Endothelial cell of umbilical vein (primary cell): ENCODE measurements at regions not wholly inside any gene's neighbourhood (a gene's known extent, or its start where the extent isn't known, plus 50 kb on each side); places are given as distances from the start of the nearest gene placed in this dataset.

Source experiments
- BruUV-seq: library from RNA; stranded (reverse); fragments of 400-500 nt; replicated peaks from 2 replicates; lab custom pipeline; 2021; lab: Mats Ljungman, UMichigan
- CTCF ChIA-PET: fragments of 300-600, 350-600 bp; sonication (Branson Sonifier 250); formaldehyde crosslinking; loops from one replicate; lab custom pipeline; 2021; ENCODE audit warnings: antibody characterized with exemption, inconsistent platforms; lab: Charles Lee
- POLR2A ChIA-PET: fragments of 300-600, 350-600 bp; sonication (Branson Sonifier 250); formaldehyde crosslinking; loops from one replicate; lab custom pipeline; 2021; ENCODE audit warnings: antibody characterized with exemption, inconsistent platforms; lab: Charles Lee
- DNase-seq: peaks from one replicate; pipeline ENCODE4 v3.0.0-alpha.2; 2011; ENCODE audit warnings: low read depth, low spot score
- FAIRE-seq: peaks from 2 replicates; lab custom pipeline; 2011; peaks lifted over from hg19 to GRCh38; lab: Jason Lieb, UNC
- H2AFZ ChIP-seq: 2 replicates; pipeline ENCODE4 v1.6.0; 2012; ENCODE audit warnings: low read depth, low read length, control low read depth, inconsistent platforms
- H3K27ac ChIP-seq: 2 replicates; pipeline ENCODE4 v1.5.1; 2011; ENCODE audit warnings: low read depth, mild to moderate bottlenecking, control low read depth, low read length, moderate library complexity; ENCODE audit not compliant: insufficient read depth
- H3K27me3 ChIP-seq, 2 experiments: 2 replicates each; pipeline versions ENCODE4 v1.6.0 to v1.6.1; 2011; ENCODE audit warnings: low read length in 2 of 2, mixed read lengths in 1 of 2; ENCODE audit not compliant: control insufficient read depth in 2 of 2, insufficient read depth in 2 of 2
- H3K36me3 ChIP-seq, 2 experiments: 2 replicates in 1 of 2; 3 replicates in 1 of 2; pipeline ENCODE4 v1.5.1; 2011; ENCODE audit warnings: low read length in 2 of 2, mild to moderate bottlenecking in 1 of 2, moderate library complexity in 1 of 2; ENCODE audit not compliant: control insufficient read depth in 2 of 2, insufficient read depth in 2 of 2; ENCODE audit errors: extremely low read depth in 1 of 2
- H3K4me1 ChIP-seq: 3 replicates; pipeline ENCODE4 v1.5.1; 2011; ENCODE audit warnings: mild to moderate bottlenecking, low read length; ENCODE audit not compliant: control insufficient read depth, insufficient read depth; ENCODE audit errors: extremely low read depth
- H3K4me2 ChIP-seq: 2 replicates; pipeline ENCODE4 v1.6.1; 2011; ENCODE audit warnings: low read length, control low read depth, mixed read lengths; ENCODE audit not compliant: insufficient read depth
- H3K4me3 ChIP-seq, 3 experiments: fragments of 200-600 bp in 1 of 3; sonication (generic), shearing (Covaris generic) in 1 of 3; replicated peaks in 1 of 3; 2 replicates each; pipeline ENCODE4 v1.5.1; 2011 to 2016; ENCODE audit warnings: control low read depth in 3 of 3, low read length in 3 of 3, mild to moderate bottlenecking in 2 of 3, inconsistent platforms in 1 of 3, low read depth in 1 of 3, moderate library complexity in 1 of 3; ENCODE audit not compliant: insufficient read depth in 1 of 3
- H3K79me2 ChIP-seq: 2 replicates; pipeline ENCODE4 v1.6.0; 2012; ENCODE audit warnings: low read length, inconsistent platforms; ENCODE audit not compliant: control insufficient read depth, insufficient read depth
- H3K9ac ChIP-seq: replicated peaks from 2 replicates; pipeline ENCODE3; 2011; ENCODE audit warnings: low read length, control low read depth; ENCODE audit not compliant: insufficient read depth; ENCODE audit errors: extremely low read depth
- H3K9me1 ChIP-seq: replicated peaks from 3 replicates; pipeline ENCODE4 v1.6.0; 2011; ENCODE audit warnings: mild to moderate bottlenecking, low read length; ENCODE audit not compliant: control insufficient read depth, insufficient read depth; ENCODE audit errors: extremely low read depth
- H3K9me3 ChIP-seq: replicated peaks from 2 replicates; pipeline ENCODE4 v1.5.1; 2012; ENCODE audit warnings: low read length, inconsistent platforms; ENCODE audit not compliant: control insufficient read depth, insufficient read depth
- H4K20me1 ChIP-seq: replicated peaks from 2 replicates; pipeline ENCODE3; 2011; ENCODE audit warnings: mild to moderate bottlenecking, low read length; ENCODE audit not compliant: control insufficient read depth, insufficient read depth; ENCODE audit errors: extremely low read depth
- CTCF ChIP-seq, 2 donors: IDR thresholded peaks; 1 replicate in 1 of 2; 2 replicates in 1 of 2; pipeline ENCODE4 v1.5.1; 2011; ENCODE audit warnings: low read length in 2 of 2, mild to moderate bottlenecking in 2 of 2, moderate library complexity in 2 of 2, control low read depth in 1 of 2, inconsistent platforms in 1 of 2, low read depth in 1 of 2; ENCODE audit not compliant: insufficient read depth in 1 of 2; ENCODE audit errors: extremely low read depth in 1 of 2
- EZH2 ChIP-seq: IDR thresholded peaks from 2 replicates; pipeline ENCODE4 v1.6.1; 2012; ENCODE audit warnings: borderline replicate concordance, low read depth, mild to moderate bottlenecking, moderate library complexity, low read length, inconsistent platforms; ENCODE audit not compliant: severe bottlenecking
- FOS ChIP-seq: IDR thresholded peaks from 2 replicates; pipeline ENCODE4 v1.6.1; 2011; ENCODE audit warnings: mild to moderate bottlenecking, low read length, moderate library complexity, borderline replicate concordance; ENCODE audit not compliant: insufficient read depth
- GATA2 ChIP-seq: IDR thresholded peaks from 2 replicates; pipeline ENCODE4 v1.7.0; 2011; ENCODE audit warnings: low read depth, mild to moderate bottlenecking, moderate library complexity, mixed read lengths, low read length; ENCODE audit not compliant: insufficient read length, insufficient read depth
- JUN ChIP-seq: IDR thresholded peaks from 2 replicates; pipeline ENCODE4 v1.6.1; 2011; ENCODE audit warnings: borderline replicate concordance, low read depth; ENCODE audit not compliant: insufficient read length, insufficient read depth
- MAX ChIP-seq: IDR thresholded peaks from 2 replicates; pipeline ENCODE4 v1.6.1; 2011; ENCODE audit not compliant: insufficient read depth, insufficient read length
- MYC ChIP-seq: IDR thresholded peaks from one replicate; pipeline ENCODE4 v1.6.1; 2011; ENCODE audit warnings: mild to moderate bottlenecking, low read depth, low read length
- POLR2A ChIP-seq: IDR thresholded peaks from 2 replicates; pipeline ENCODE4 v1.6.1; 2012; ENCODE audit warnings: low read depth, mild to moderate bottlenecking, control low read depth, low read length
- POLR2AphosphoS5 ChIP-seq: IDR thresholded peaks from 2 replicates; pipeline ENCODE4 v1.6.1; 2012; ENCODE audit warnings: low read depth, mild to moderate bottlenecking, control low read depth, low read length, moderate library complexity; ENCODE audit not compliant: insufficient read depth
- dilution Hi-C: fragments of 300-500 bp; cut with MboI; formaldehyde crosslinking; loops from one replicate; pipeline ENCODE4 v1.15.0; 2019; ENCODE audit warnings: low sequenced_read_pairs; ENCODE audit not compliant: extremely low pct_ligation_motif_present
- intact Hi-C: fragments of 100-400 bp; cut with micrococcal nuclease; formaldehyde crosslinking; loops from one replicate; pipeline ENCODE4 v1.10.0; 2022

GRCh38 chr14:62616668-62617067, 428.6 kb downstream of the KCNH5 start:
- TF ChIP-seq CTCF (IDR thresholded peaks at IDR 0.05; ENCODE audit: extremely low read depth in 1 of 2, insufficient read depth in 1 of 2, low read depth in 1 of 2, low read length in 2 of 2) (no peak), MYC (no peak), EZH2 (no peak), POLR2A (no peak), POLR2AphosphoS5 (no peak), MAX (no peak), FOS (no peak), JUN (no peak), GATA2 (no peak)
- Histone ChIP-seq H2AFZ (no peak overlapping the region), H3K4me3 (no peak overlapping the region), H4K20me1 (no peaks in the 10 kb centered on the region), H3K9me1 (no peaks in the 10 kb centered on the region), H3K36me3 (no peaks in the 10 kb centered on the region), H3K79me2 (no peaks in the 10 kb centered on the region), H3K27me3 (no peaks in the 10 kb centered on the region), H3K27ac (no peak overlapping the region), H3K9ac (no peak overlapping the region), H3K9me3 (no peaks in the 10 kb centered on the region), H3K4me1 (no peaks in the 10 kb centered on the region), H3K4me2 (no peak overlapping the region)
- no TSS peak for BruUV-seq
- intact Hi-C loops = no loop called here
- ChIA-PET POLR2A (no interaction called here), CTCF (no interaction called here)
- FAIRE-seq = no peak
- no peak for DNase-seq
- dilution Hi-C loops = no loop called here
